ENCODE measurements at regions not wholly inside any gene's neighbourhood (a gene's known extent, or its start where the extent isn't known, plus 50 kb on each side); places are given as distances from the start of the nearest gene placed in this dataset.
A peak's percentile ranks its signal among the peaks of the same experiment; 100 is the strongest.
"Not testable (repeated sequence)": the region's sequence is repeated elsewhere in the genome, so short reads cannot be mapped to it uniquely, and the experiment has no call there.

- DNase-seq (ENCODE audit: low spot score), result no peak
These were observed 837.6 kb downstream of the TBC1D32 start for GRCh38 chr6:120496661-120497060.

DNA sequence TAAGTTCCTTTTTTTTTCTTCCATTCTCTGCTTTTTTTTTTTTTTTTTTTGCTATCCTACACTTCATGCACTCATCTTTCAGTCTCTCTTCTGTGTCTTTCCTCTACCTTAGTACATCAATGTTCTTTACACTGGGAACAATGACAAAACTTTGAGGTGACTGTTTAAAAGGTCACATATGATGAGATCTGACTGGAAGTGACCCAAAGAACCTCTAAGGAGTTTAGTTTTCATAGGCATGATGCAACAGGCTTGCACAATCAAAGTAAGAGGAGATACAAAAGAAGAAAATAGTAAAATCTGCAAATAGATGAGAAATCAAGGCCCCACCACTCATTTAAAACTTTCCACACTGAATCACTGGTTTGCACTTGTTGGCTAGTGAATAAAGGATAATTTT is 840.8 kb downstream of the TBC1D32 start:
- DNase-seq (ENCODE audit: low spot score), result no peak

GRCh38 chr6:120489941-120490340 is 844.3 kb downstream of the TBC1D32 start:
- no peak for DNase-seq (ENCODE audit: low spot score)

DNA sequence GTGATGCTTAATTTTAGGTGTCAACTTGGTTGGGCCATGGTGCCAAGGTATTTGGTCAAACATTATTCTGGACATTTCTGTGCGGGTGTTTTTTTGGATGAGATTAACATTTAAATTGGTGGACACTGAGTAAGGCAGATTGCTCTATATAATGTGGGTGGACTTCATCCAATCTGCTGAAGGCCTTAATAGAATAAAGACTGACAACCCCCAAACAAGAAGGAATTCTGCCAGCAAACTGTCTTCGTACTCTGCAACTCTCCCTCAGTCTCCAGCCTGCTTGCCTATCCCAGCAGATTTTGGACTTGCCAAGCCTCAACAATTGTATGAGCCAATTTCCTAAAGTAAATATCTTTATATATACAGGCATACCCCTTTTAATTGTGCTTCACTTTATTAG is 850.1 kb downstream of the TBC1D32 start:
- no peak for DNase-seq (ENCODE audit: low spot score)

DNA sequence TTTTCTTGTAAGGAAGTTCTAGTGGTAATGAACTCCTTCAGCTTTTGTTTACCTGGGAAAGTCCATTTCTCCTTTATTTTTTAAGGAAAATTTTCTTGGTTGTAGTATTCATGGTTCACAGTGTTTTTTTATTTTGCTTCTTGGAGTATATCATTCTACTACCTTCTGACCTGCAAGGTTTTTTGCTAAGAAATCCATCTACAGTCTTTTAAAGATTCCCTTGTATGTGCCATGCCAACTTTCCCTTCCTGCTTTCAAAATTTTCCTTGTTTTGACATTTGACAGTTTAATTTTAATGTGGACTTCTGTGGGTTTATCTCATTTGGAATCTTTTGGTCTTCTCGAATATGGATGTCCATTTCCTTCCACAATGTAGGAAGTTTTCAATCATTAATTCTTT is 855.6 kb downstream of the TBC1D32 start:
- no peak for DNase-seq (ENCODE audit: low spot score)

- DNase-seq (ENCODE audit: low spot score), result no peak
These were observed 860.5 kb downstream of the TBC1D32 start for GRCh38 chr6:120473804-120474203.

- DNase-seq (ENCODE audit: low spot score), result no peak
These were observed 865.8 kb downstream of the TBC1D32 start for GRCh38 chr6:120468486-120468885.

GRCh38 chr6:120451508-120451907 is 882.8 kb downstream of the TBC1D32 start:
- no peak for DNase-seq (ENCODE audit: low spot score)

- DNase-seq (ENCODE audit: low spot score), result no peak
These were observed 886.7 kb downstream of the TBC1D32 start for GRCh38 chr6:120447605-120448004.

- not testable (repeated sequence) for DNase-seq (ENCODE audit: low spot score)
These were observed 901.4 kb downstream of the TBC1D32 start for GRCh38 chr6:120432840-120433239.

- DNase-seq (ENCODE audit: low spot score), result no peak
These were observed 902.4 kb downstream of the TBC1D32 start for GRCh38 chr6:120431841-120432240.

DNA sequence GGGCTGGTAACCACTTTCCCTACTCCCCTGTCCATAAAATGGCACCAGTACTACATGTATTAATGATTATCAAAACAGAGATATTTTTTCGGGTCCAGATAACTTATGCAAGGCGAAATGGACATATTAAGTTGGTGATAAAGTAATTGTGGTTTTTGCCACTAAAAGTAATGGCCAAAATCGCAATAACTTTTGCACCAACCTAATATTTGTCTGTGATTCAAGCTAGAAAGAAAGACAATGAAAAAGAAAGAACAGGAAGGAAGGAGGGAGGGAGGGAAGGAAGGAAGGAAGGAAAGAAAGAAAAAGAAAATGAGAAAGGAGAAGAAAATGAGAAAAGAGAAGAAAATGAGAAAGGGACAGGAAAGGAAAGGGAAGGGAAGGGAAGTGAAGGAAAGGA is 922.9 kb downstream of the TBC1D32 start:
- no peak for DNase-seq (ENCODE audit: low spot score)

GRCh38 chr6:120410586-120410985 is 923.7 kb downstream of the TBC1D32 start:
- DNase-seq (ENCODE audit: low spot score), result no peak

DNA sequence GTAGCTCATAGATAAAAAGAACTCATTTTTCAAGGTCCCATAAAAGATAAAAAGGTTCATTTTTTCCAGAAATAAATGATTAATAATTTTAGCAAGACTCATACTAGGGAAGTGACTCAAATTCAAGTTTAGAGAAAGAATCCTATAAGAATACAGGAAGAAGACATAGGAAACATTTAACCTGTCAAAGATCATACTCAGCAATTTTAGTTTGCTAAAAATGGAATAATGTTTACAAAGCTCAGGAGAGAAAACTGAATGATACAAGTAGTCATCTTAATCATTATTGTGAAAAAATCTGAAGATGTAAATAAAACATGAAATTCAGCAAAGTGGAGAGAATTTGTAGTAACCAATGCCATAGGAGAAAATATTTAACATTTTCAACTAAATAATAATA is 926.6 kb downstream of the TBC1D32 start:
- no peak for DNase-seq (ENCODE audit: low spot score)

- DNase-seq (ENCODE audit: low spot score), result no peak
These were observed 928.3 kb downstream of the TBC1D32 start for GRCh38 chr6:120405947-120406346.

DNA sequence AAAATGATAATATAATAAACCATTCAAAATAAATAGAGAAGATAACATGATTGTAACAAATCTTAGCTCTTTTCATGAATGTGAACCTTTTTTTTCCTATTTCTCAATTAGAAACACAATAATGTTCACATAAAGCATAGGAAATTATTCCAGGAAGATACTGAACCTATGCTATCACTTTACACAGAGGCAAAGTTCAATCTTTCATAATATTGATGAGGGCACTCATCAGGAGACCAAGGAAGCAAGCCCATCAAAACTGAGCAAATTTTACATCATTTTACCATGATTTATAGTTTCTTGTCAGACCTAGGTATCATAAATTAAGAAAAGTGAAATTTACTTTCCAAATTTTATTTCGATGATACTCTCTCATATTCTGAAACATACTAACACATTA is 938.5 kb downstream of the TBC1D32 start:
- no peak for DNase-seq (ENCODE audit: low spot score)

- DNase-seq (ENCODE audit: low spot score), result no peak
These were observed 939.0 kb downstream of the TBC1D32 start for GRCh38 chr6:120395330-120395729.

DNA sequence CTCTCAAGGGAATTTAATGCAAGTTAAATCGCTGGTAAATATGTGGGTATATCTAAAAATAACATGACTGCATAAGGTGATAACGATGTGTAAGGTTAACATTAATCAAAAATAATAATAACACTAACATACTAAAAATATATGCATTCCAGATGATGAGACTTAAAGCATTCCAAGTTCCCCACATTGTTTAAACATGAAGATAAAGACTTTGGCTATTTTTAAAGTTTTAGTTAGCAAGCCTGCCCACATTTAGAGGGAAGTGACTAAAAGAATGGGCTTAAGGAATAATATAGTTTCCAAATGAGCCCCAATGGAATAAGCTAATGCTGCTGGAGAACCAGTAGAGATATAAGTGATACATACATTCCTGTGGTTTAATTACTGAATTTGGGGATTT is 941.3 kb downstream of the TBC1D32 start:
- DNase-seq (ENCODE audit: low spot score), result no peak

- DNase-seq (ENCODE audit: low spot score), result no peak
These were observed 949.6 kb downstream of the TBC1D32 start for GRCh38 chr6:120384671-120385070.

DNA sequence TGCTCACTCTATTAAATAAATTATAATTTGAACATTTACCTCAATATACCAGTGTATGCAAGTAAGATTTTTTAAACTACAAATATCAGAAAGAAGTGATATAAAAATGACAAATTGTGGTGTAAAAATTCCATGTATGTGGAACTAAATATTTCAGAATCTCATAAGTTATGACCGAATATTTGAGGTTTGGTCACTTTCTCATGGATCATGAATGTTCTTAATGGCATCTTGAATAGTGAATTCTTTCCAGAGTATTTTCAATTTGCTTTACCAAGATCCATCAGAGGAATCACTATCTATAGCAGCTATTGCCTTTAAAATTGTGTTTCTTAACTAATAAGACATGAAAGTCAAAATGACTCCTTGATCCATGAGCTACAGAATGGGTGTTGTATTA is 950.6 kb downstream of the TBC1D32 start:
- DNase-seq (ENCODE audit: low spot score), result no peak

DNA sequence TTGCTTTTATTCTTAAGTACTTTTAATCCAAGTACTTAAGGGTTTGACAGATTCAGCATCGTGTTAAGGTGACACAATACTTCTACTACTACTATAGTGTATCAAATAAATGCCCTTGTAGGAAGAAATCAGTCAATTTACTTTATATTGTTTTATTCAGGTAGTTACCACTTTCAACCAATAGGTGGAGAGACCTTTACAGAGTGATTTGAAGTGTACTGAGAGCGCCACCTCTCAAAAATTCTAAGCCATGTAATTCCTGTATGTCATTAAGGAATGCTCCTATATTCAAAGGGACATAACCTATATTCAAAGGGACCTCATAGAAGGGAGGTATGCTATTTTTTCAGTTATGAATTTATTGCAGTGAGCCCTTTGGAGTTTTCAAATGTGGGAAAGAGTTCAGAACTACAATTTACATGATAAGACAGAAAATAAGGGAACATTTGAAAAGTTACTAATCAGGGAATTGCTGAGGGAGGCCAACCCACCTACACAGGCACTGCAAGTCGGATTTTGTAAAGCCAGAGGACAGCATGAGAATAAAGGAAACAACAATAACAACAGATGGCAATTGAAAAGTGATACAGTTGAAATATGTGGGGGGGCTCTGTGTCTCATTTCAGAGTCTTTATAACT is 955.6 kb downstream of the TBC1D32 start:
- peak; percentile 43 for DNase-seq (ENCODE audit: low spot score)

DNA sequence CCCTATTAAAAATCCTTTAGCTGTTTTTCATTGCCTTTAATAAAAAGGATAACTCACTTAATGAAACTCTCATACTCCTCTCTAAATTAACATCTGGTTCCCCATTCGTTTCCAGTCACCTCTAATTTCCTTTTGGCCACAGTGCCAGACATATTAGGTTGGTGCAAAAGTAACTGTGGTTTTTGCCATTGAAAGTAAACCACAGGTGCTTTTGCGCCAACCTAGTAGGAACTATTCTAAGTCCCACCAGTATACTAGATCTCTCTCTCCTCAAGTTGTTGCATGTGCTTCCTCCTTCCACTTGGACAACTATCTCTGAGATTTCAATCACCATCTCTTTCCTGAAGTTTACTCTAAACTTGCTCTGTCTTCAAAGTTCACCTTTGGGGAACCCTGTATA is 961.1 kb downstream of the TBC1D32 start:
- DNase-seq (ENCODE audit: low spot score), result no peak

- DNase-seq (ENCODE audit: low spot score), result peak; percentile 4
These were observed 970.9 kb downstream of the TBC1D32 start for GRCh38 chr6:120363429-120363828.

DNA sequence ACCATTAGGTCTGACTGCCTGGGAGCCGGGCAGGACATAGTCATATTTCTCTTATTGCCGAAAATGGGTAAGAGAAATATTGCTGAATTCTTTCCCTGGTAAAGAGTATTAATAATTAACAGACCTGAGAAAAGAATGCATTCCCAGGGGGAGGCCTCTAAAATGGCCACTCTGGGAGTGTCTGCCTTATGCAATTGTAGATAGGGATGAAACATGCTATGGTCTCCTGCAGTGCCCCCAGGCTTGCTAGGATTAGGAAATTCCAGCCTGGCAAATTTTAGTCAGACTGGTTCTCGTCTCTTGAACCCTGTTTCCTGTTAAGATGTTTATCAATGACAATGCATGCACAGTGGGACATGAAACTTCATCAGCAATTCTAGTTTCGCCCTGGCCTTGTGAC is 975.7 kb downstream of the TBC1D32 start:
- not testable (repeated sequence) for DNase-seq (ENCODE audit: low spot score)

DNA sequence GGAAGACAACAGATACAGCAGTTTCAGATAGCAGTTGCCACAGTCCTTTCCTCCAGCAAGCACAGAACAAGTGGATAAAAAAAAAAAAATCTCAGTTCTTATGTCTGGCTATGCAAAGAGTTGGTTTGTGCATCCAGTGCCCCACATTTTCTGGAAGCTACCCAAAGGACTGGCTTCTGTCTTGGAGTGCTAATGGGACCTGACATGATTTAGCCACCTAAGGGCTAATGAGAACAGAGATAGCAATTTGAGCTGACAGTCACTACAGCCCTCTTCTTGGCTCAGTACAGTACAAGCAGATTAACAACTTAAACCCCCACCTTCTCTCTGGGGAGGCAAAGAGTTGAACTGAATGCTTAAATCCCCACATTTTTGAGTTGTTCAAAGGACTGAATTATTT is 976.8 kb downstream of the TBC1D32 start:
- DNase-seq (ENCODE audit: low spot score), result no peak

Measured in SW480 (cell line).